Panc1 (cell line): ENCODE measurements at regions not wholly inside any gene's neighbourhood (a gene's known extent, or its start where the extent isn't known, plus 50 kb on each side); places are given as distances from the start of the nearest gene placed in this dataset.

Source experiments
- CTCF ChIP-seq: fragments of 450-650 bp; IDR thresholded peaks from 2 replicates; pipeline ENCODE4 v1.5.1; 2017; ENCODE audit warnings: mild to moderate bottlenecking
- REST ChIP-seq, 2 experiments: IDR thresholded peaks; 2 replicates each; pipeline ENCODE4 v1.6.1; 2011 to 2012; ENCODE audit warnings: low read depth in 2 of 2, control low read depth in 1 of 2, low read length in 1 of 2, mild to moderate bottlenecking in 1 of 2, moderate library complexity in 1 of 2; ENCODE audit not compliant: insufficient read depth in 1 of 2

GRCh38 chr13:56687131-56687530 lies 453.6 kb upstream of the PRR20A start:
- TF ChIP-seq REST (IDR thresholded peaks at IDR 0.05; ENCODE audit: insufficient read depth in 1 of 2, low read depth in 2 of 2, low read length in 1 of 2): no peak
- TF ChIP-seq CTCF: no peak
